Endothelial cell of umbilical vein (primary cell): ENCODE measurements at regions not wholly inside any gene's neighbourhood (a gene's known extent, or its start where the extent isn't known, plus 50 kb on each side); places are given as distances from the start of the nearest gene placed in this dataset.
A peak's percentile ranks its signal among the peaks of the same experiment; 100 is the strongest.

Source experiments
- BruUV-seq: library from RNA; stranded (reverse); fragments of 400-500 nt; replicated peaks from 2 replicates; lab custom pipeline; 2021; lab: Mats Ljungman, UMichigan
- CTCF ChIA-PET: fragments of 300-600, 350-600 bp; sonication (Branson Sonifier 250); formaldehyde crosslinking; loops from one replicate; lab custom pipeline; 2021; ENCODE audit warnings: antibody characterized with exemption, inconsistent platforms; lab: Charles Lee
- POLR2A ChIA-PET: fragments of 300-600, 350-600 bp; sonication (Branson Sonifier 250); formaldehyde crosslinking; loops from one replicate; lab custom pipeline; 2021; ENCODE audit warnings: antibody characterized with exemption, inconsistent platforms; lab: Charles Lee
- DNase-seq: peaks from one replicate; pipeline ENCODE4 v3.0.0-alpha.2; 2011; ENCODE audit warnings: low read depth, low spot score
- FAIRE-seq: peaks from 2 replicates; lab custom pipeline; 2011; peaks lifted over from hg19 to GRCh38; lab: Jason Lieb, UNC
- H2AFZ ChIP-seq: 2 replicates; pipeline ENCODE4 v1.6.0; 2012; ENCODE audit warnings: low read depth, low read length, control low read depth, inconsistent platforms
- H3K27ac ChIP-seq: 2 replicates; pipeline ENCODE4 v1.5.1; 2011; ENCODE audit warnings: low read depth, mild to moderate bottlenecking, control low read depth, low read length, moderate library complexity; ENCODE audit not compliant: insufficient read depth
- H3K27me3 ChIP-seq, 2 experiments: 2 replicates each; pipeline versions ENCODE4 v1.6.0 to v1.6.1; 2011; ENCODE audit warnings: low read length in 2 of 2, mixed read lengths in 1 of 2; ENCODE audit not compliant: control insufficient read depth in 2 of 2, insufficient read depth in 2 of 2
- H3K36me3 ChIP-seq, 2 experiments: 2 replicates in 1 of 2; 3 replicates in 1 of 2; pipeline ENCODE4 v1.5.1; 2011; ENCODE audit warnings: low read length in 2 of 2, mild to moderate bottlenecking in 1 of 2, moderate library complexity in 1 of 2; ENCODE audit not compliant: control insufficient read depth in 2 of 2, insufficient read depth in 2 of 2; ENCODE audit errors: extremely low read depth in 1 of 2
- H3K4me1 ChIP-seq: 3 replicates; pipeline ENCODE4 v1.5.1; 2011; ENCODE audit warnings: mild to moderate bottlenecking, low read length; ENCODE audit not compliant: control insufficient read depth, insufficient read depth; ENCODE audit errors: extremely low read depth
- H3K4me2 ChIP-seq: 2 replicates; pipeline ENCODE4 v1.6.1; 2011; ENCODE audit warnings: low read length, control low read depth, mixed read lengths; ENCODE audit not compliant: insufficient read depth
- H3K4me3 ChIP-seq, 3 experiments: fragments of 200-600 bp in 1 of 3; sonication (generic), shearing (Covaris generic) in 1 of 3; replicated peaks in 1 of 3; 2 replicates each; pipeline ENCODE4 v1.5.1; 2011 to 2016; ENCODE audit warnings: control low read depth in 3 of 3, low read length in 3 of 3, mild to moderate bottlenecking in 2 of 3, inconsistent platforms in 1 of 3, low read depth in 1 of 3, moderate library complexity in 1 of 3; ENCODE audit not compliant: insufficient read depth in 1 of 3
- H3K79me2 ChIP-seq: 2 replicates; pipeline ENCODE4 v1.6.0; 2012; ENCODE audit warnings: low read length, inconsistent platforms; ENCODE audit not compliant: control insufficient read depth, insufficient read depth
- H3K9ac ChIP-seq: replicated peaks from 2 replicates; pipeline ENCODE3; 2011; ENCODE audit warnings: low read length, control low read depth; ENCODE audit not compliant: insufficient read depth; ENCODE audit errors: extremely low read depth
- H3K9me1 ChIP-seq: replicated peaks from 3 replicates; pipeline ENCODE4 v1.6.0; 2011; ENCODE audit warnings: mild to moderate bottlenecking, low read length; ENCODE audit not compliant: control insufficient read depth, insufficient read depth; ENCODE audit errors: extremely low read depth
- H3K9me3 ChIP-seq: replicated peaks from 2 replicates; pipeline ENCODE4 v1.5.1; 2012; ENCODE audit warnings: low read length, inconsistent platforms; ENCODE audit not compliant: control insufficient read depth, insufficient read depth
- H4K20me1 ChIP-seq: replicated peaks from 2 replicates; pipeline ENCODE3; 2011; ENCODE audit warnings: mild to moderate bottlenecking, low read length; ENCODE audit not compliant: control insufficient read depth, insufficient read depth; ENCODE audit errors: extremely low read depth
- CTCF ChIP-seq, 2 donors: IDR thresholded peaks; 1 replicate in 1 of 2; 2 replicates in 1 of 2; pipeline ENCODE4 v1.5.1; 2011; ENCODE audit warnings: low read length in 2 of 2, mild to moderate bottlenecking in 2 of 2, moderate library complexity in 2 of 2, control low read depth in 1 of 2, inconsistent platforms in 1 of 2, low read depth in 1 of 2; ENCODE audit not compliant: insufficient read depth in 1 of 2; ENCODE audit errors: extremely low read depth in 1 of 2
- EZH2 ChIP-seq: IDR thresholded peaks from 2 replicates; pipeline ENCODE4 v1.6.1; 2012; ENCODE audit warnings: borderline replicate concordance, low read depth, mild to moderate bottlenecking, moderate library complexity, low read length, inconsistent platforms; ENCODE audit not compliant: severe bottlenecking
- FOS ChIP-seq: IDR thresholded peaks from 2 replicates; pipeline ENCODE4 v1.6.1; 2011; ENCODE audit warnings: mild to moderate bottlenecking, low read length, moderate library complexity, borderline replicate concordance; ENCODE audit not compliant: insufficient read depth
- GATA2 ChIP-seq: IDR thresholded peaks from 2 replicates; pipeline ENCODE4 v1.7.0; 2011; ENCODE audit warnings: low read depth, mild to moderate bottlenecking, moderate library complexity, mixed read lengths, low read length; ENCODE audit not compliant: insufficient read length, insufficient read depth
- JUN ChIP-seq: IDR thresholded peaks from 2 replicates; pipeline ENCODE4 v1.6.1; 2011; ENCODE audit warnings: borderline replicate concordance, low read depth; ENCODE audit not compliant: insufficient read length, insufficient read depth
- MAX ChIP-seq: IDR thresholded peaks from 2 replicates; pipeline ENCODE4 v1.6.1; 2011; ENCODE audit not compliant: insufficient read depth, insufficient read length
- MYC ChIP-seq: IDR thresholded peaks from one replicate; pipeline ENCODE4 v1.6.1; 2011; ENCODE audit warnings: mild to moderate bottlenecking, low read depth, low read length
- POLR2A ChIP-seq: IDR thresholded peaks from 2 replicates; pipeline ENCODE4 v1.6.1; 2012; ENCODE audit warnings: low read depth, mild to moderate bottlenecking, control low read depth, low read length
- POLR2AphosphoS5 ChIP-seq: IDR thresholded peaks from 2 replicates; pipeline ENCODE4 v1.6.1; 2012; ENCODE audit warnings: low read depth, mild to moderate bottlenecking, control low read depth, low read length, moderate library complexity; ENCODE audit not compliant: insufficient read depth
- dilution Hi-C: fragments of 300-500 bp; cut with MboI; formaldehyde crosslinking; loops from one replicate; pipeline ENCODE4 v1.15.0; 2019; ENCODE audit warnings: low sequenced_read_pairs; ENCODE audit not compliant: extremely low pct_ligation_motif_present
- intact Hi-C: fragments of 100-400 bp; cut with micrococcal nuclease; formaldehyde crosslinking; loops from one replicate; pipeline ENCODE4 v1.10.0; 2022

GRCh38 chr2:52658598-52658997 lies 1109.0 kb upstream of the CHAC2 start:
- H3K9me1 ChIP-seq, result no peaks in the 10 kb centered on the region
- no peaks in the 10 kb centered on the region for H3K9me3 ChIP-seq
- no TSS peak for BruUV-seq
- H3K4me1 ChIP-seq, result peaks cover 7% of the 10 kb centered on the region
- POLR2A ChIA-PET, result no interaction called here
- intact Hi-C loops, result no loop called here
- no peaks in the 10 kb centered on the region for H3K79me2 ChIP-seq
- no peak overlapping the region for H3K9ac ChIP-seq
- no peak overlapping the region for H3K4me3 ChIP-seq
- H4K20me1 ChIP-seq, result no peaks in the 10 kb centered on the region
- dilution Hi-C loops, result no loop called here
- CTCF ChIA-PET, result no interaction called here
- DNase-seq (peak; percentile 82), FAIRE-seq (no peak)
- H3K4me2 ChIP-seq, result no peak overlapping the region
- no peak overlapping the region for H3K27ac ChIP-seq
- TF ChIP-seq MAX, result no peak
- peak; percentile 55 for TF ChIP-seq JUN
- peak; percentile 82 for TF ChIP-seq GATA2
- TF ChIP-seq EZH2, result no peak
- peak; percentile 88 for TF ChIP-seq FOS
- TF ChIP-seq MYC, result no peak
- TF ChIP-seq POLR2AphosphoS5, result peak; percentile 44
- TF ChIP-seq POLR2A, result no peak
- no peak for TF ChIP-seq CTCF (IDR thresholded peaks at IDR 0.05; ENCODE audit: extremely low read depth in 1 of 2, insufficient read depth in 1 of 2, low read depth in 1 of 2, low read length in 2 of 2)
- H3K36me3 ChIP-seq, result no peaks in the 10 kb centered on the region
- no peaks in the 10 kb centered on the region for H3K27me3 ChIP-seq
- H2AFZ ChIP-seq, result no peak overlapping the region
